ENCODE measurements at regions not wholly inside any gene's neighbourhood (a gene's known extent, or its start where the extent isn't known, plus 50 kb on each side); places are given as distances from the start of the nearest gene placed in this dataset.

DNA sequence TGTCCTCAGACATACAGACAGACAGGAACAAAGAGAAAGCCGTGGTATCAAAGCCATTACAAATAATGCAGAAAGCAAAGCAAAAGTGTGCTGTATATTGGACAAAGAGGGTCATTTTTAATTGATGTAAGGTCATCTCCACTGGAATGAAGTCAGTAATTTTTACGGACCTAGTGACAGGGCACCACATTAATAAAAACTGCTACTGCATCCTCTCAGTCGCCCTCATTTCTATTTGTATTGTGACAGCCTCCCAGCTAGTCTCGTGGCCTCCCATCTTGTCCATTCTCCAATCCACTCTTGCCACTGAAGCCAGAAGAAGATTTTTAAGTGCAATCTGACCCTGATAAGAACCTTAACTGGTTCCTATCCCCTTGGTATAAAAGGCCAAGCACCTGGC, 132.4 kb downstream of the NUAK1 start:
- DNase-seq: no peak

GRCh38 chr12:106006940-106007339, 131.8 kb downstream of the NUAK1 start:
- DNase-seq: no peak

GRCh38 chr12:106010741-106011140, 128.0 kb downstream of the NUAK1 start:
- DNase-seq: no peak
